Thyroid gland (tissue), 4 donors: ENCODE measurements at regions not wholly inside any gene's neighbourhood (a gene's known extent, or its start where the extent isn't known, plus 50 kb on each side); places are given as distances from the start of the nearest gene placed in this dataset.
"Not testable (repeated sequence)": the region's sequence is repeated elsewhere in the genome, so short reads cannot be mapped to it uniquely, and the experiment has no call there.

ENCODE experiments used
- DNase-seq, 2 donors: peaks; one replicate each; pipeline ENCODE4 v3.0.0-alpha.2; 2019
- H3K27ac ChIP-seq, 3 donors: fragments of 200-600 bp; sonication (generic); 1 replicate in 2 of 3; 2 replicates in 1 of 3; pipeline ENCODE4 v1.5.1; 2016 to 2019; ENCODE audit warnings: mild to moderate bottlenecking in 1 of 3, moderate library complexity in 1 of 3
- H3K27me3 ChIP-seq: fragments of 200-600 bp; sonication (generic); one replicate; pipeline ENCODE4 v1.5.1; 2019
- H3K36me3 ChIP-seq, 2 donors: fragments of 200-600 bp; sonication (generic); one replicate each; pipeline ENCODE4 v1.5.1; 2016 to 2019
- H3K4me1 ChIP-seq, 2 donors: fragments of 200-600 bp; sonication (generic); one replicate each; pipeline ENCODE4 v1.5.1; 2017 to 2019
- H3K4me3 ChIP-seq, 3 donors: fragments of 200-600 bp; sonication (generic); replicated peaks in 1 of 3; 1 replicate in 2 of 3; 2 replicates in 1 of 3; pipeline ENCODE4 v1.5.1; 2016; ENCODE audit warnings: mild to moderate bottlenecking in 1 of 3
- H3K9me3 ChIP-seq: fragments of 200-600 bp; sonication (generic); one replicate; pipeline ENCODE4 v1.5.1; 2017
- CTCF ChIP-seq, 6 experiments: fragments of 200-600 bp in 3 of 6; fragments of 450-650 bp in 3 of 6; sonication (generic) in 3 of 6; IDR thresholded peaks; one replicate each; pipeline ENCODE4 v1.5.1; 2016 to 2019; ENCODE audit warnings: antibody characterized with exemption in 6 of 6, mild to moderate bottlenecking in 2 of 6, inconsistent platforms in 1 of 6, moderate library complexity in 1 of 6
- POLR2A ChIP-seq, 2 donors: fragments of 450-650 bp; IDR thresholded peaks; one replicate each; pipeline ENCODE4 v1.6.1; 2017; ENCODE audit warnings: antibody characterized with exemption in 2 of 2, mild to moderate bottlenecking in 2 of 2, moderate library complexity in 1 of 2
- WGBS, 2 donors: methylation state at CpG; one replicate each; pipeline ENCODE4 v1.1.5; 2017; 5-methylcytosine and 5-hydroxymethylcytosine counted together
- intact Hi-C: fragments of 100-400 bp; cut with DNase I; formaldehyde crosslinking; loops from one replicate; pipeline ENCODE4 v1.15.1; 2023

DNA sequence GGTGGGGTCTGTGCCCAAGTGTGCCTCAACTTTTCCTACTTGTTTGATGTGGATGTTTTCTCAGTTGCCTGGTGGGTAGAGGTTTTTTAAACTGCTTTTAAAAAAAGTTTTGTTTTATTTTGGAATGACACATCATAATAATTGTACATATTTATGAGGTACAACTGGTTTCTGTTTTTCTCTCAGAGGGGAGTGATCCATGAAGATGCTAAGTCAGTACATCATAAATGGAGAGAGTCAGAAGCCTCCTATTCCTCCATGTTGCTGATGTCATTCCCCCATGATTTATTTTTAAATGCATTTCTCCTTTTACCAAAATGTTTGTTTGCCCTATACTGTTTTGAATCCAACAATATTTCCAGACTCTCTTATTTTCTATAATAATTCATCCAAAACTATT is 77.3 kb upstream of the CLVS2 start:
- H3K36me3 ChIP-seq = no peaks in the 10 kb centered on the region
- H3K9me3 ChIP-seq = no peaks in the 10 kb centered on the region
- no peaks in the 10 kb centered on the region for H3K27me3 ChIP-seq
- no peak overlapping the region for H3K4me3 ChIP-seq
- H3K4me1 ChIP-seq = no peaks in the 10 kb centered on the region
- intact Hi-C loops = no loop called here
- no peak overlapping the region for H3K27ac ChIP-seq
- DNase-seq = no peak
- TF ChIP-seq POLR2A (IDR thresholded peaks at IDR 0.05) (no peak), CTCF (IDR thresholded peaks at IDR 0.05) (no peak)

GRCh38 chr6:122930252-122931180 is 65.5 kb upstream of the CLVS2 start:
- WGBS, 2 donors = 77 to 85% methylated on average over 2 to 3 of the region's 3 CpGs
- no peaks in the 10 kb centered on the region for H3K4me1 ChIP-seq
- intact Hi-C loops = no loop called here

GRCh38 chr6:122931916-122932315 is 64.1 kb upstream of the CLVS2 start:
- H3K9me3 ChIP-seq = no peaks in the 10 kb centered on the region
- no peak overlapping the region for H3K4me3 ChIP-seq
- no peak overlapping the region for H3K27ac ChIP-seq
- no peaks in the 10 kb centered on the region for H3K4me1 ChIP-seq
- intact Hi-C loops = no loop called here
- H3K36me3 ChIP-seq = no peaks in the 10 kb centered on the region
- no peaks in the 10 kb centered on the region for H3K27me3 ChIP-seq
- no peak for TF ChIP-seq CTCF (IDR thresholded peaks at IDR 0.05)
- no peak for TF ChIP-seq POLR2A (IDR thresholded peaks at IDR 0.05)
- DNase-seq = no peak

More at GRCh38 chr6:122930252-122931180, 65.5 kb upstream of the CLVS2 start:
- Histone ChIP-seq H3K4me3 (no peak overlapping the region), H3K36me3 (no peaks in the 10 kb centered on the region), H3K27ac (no peak overlapping the region), H3K27me3 (no peaks in the 10 kb centered on the region), H3K9me3 (no peaks in the 10 kb centered on the region)
- DNase-seq = no peak
- TF ChIP-seq POLR2A (IDR thresholded peaks at IDR 0.05) = no peak

- intact Hi-C loops, H3K36me3 ChIP-seq, H3K4me1 ChIP-seq, H3K9me3 ChIP-seq, H3K4me3 ChIP-seq, H3K27ac ChIP-seq, H3K27me3 ChIP-seq, DNase-seq: not testable (repeated sequence)
- whole genome bisulfite sequencing, 2 donors = 93 to 95% methylated on average over 6 of the region's 6 CpGs
These were observed 51.1 kb upstream of the CLVS2 start for GRCh38 chr6:122944936-122945335.
